Uterus (tissue), 2 donors: ENCODE measurements at regions not wholly inside any gene's neighbourhood (a gene's known extent, or its start where the extent isn't known, plus 50 kb on each side); places are given as distances from the start of the nearest gene placed in this dataset.

ENCODE experiments used
- POLR2A ChIP-seq, 2 donors: fragments of 450-650 bp; IDR thresholded peaks; one replicate each; pipeline ENCODE4 v1.6.1; 2016; ENCODE audit warnings: antibody characterized with exemption in 2 of 2, mild to moderate bottlenecking in 1 of 2, moderate library complexity in 1 of 2
- TF ChIP-seq, protein P1 (sequence below), 4 experiments: fragments of 200-600 bp in 2 of 4; fragments of 450-650 bp in 2 of 4; sonication (generic) in 2 of 4; IDR thresholded peaks; one replicate each; pipeline ENCODE4 v1.5.1; 2016 to 2019; ENCODE audit warnings: antibody characterized with exemption in 4 of 4, mild to moderate bottlenecking in 2 of 4, moderate library complexity in 1 of 4

DNA sequence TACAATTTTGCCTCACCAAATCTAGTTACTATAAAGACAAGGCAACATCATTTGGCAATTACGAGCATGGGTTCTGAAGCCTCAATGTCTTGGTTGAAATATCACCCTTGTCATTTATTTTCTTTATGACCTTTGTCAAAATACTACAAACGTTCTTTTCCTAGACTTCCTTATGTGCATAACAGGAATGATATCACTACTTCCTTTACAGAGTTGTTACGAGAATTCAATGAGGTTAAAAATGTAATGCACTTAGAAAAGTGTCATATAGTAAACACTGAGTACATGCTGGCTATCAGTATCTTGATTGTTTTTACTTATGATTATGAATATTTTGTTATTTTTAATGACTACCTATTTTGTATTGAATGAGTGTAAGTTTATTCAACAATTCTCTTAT is 640.9 kb upstream of the CCNG1 start:
- TF ChIP-seq, protein P1, sequence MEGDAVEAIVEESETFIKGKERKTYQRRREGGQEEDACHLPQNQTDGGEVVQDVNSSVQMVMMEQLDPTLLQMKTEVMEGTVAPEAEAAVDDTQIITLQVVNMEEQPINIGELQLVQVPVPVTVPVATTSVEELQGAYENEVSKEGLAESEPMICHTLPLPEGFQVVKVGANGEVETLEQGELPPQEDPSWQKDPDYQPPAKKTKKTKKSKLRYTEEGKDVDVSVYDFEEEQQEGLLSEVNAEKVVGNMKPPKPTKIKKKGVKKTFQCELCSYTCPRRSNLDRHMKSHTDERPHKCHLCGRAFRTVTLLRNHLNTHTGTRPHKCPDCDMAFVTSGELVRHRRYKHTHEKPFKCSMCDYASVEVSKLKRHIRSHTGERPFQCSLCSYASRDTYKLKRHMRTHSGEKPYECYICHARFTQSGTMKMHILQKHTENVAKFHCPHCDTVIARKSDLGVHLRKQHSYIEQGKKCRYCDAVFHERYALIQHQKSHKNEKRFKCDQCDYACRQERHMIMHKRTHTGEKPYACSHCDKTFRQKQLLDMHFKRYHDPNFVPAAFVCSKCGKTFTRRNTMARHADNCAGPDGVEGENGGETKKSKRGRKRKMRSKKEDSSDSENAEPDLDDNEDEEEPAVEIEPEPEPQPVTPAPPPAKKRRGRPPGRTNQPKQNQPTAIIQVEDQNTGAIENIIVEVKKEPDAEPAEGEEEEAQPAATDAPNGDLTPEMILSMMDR (IDR thresholded peaks at IDR 0.05) = no peak
- TF ChIP-seq POLR2A (IDR thresholded peaks at IDR 0.05) = no peak
